KOPT-K1 (cell line): ENCODE measurements at regions not wholly inside any gene's neighbourhood (a gene's known extent, or its start where the extent isn't known, plus 50 kb on each side); places are given as distances from the start of the nearest gene placed in this dataset.
"Not testable (repeated sequence)": the region's sequence is repeated elsewhere in the genome, so short reads cannot be mapped to it uniquely, and the experiment has no call there.

Experiments used
- H3K27ac ChIP-seq: fragments of 200-600 bp; sonication (generic); 2 replicates; pipeline ENCODE4 v1.5.1; 2016; ENCODE audit warnings: antibody characterized with exemption, mild to moderate bottlenecking, low read depth, low read length; ENCODE audit not compliant: poor library complexity, severe bottlenecking
- H3K36me3 ChIP-seq: fragments of 200-600 bp; sonication (generic); 2 replicates; pipeline ENCODE4 v1.5.1; 2017; ENCODE audit warnings: antibody characterized with exemption, mild to moderate bottlenecking, low read length, moderate library complexity; ENCODE audit not compliant: insufficient read depth
- H3K9me3 ChIP-seq: fragments of 200-600 bp; sonication (generic); 2 replicates; pipeline ENCODE4 v1.5.1; 2017; ENCODE audit warnings: antibody characterized with exemption, low read length, mild to moderate bottlenecking; ENCODE audit not compliant: insufficient read depth, poor library complexity, severe bottlenecking

- H3K36me3 ChIP-seq: no peaks in the 10 kb centered on the region
- H3K27ac ChIP-seq: no peak overlapping the region
- no peaks in the 10 kb centered on the region for H3K9me3 ChIP-seq
Observed at GRCh38 chr3:78052746-78053145, 1012.8 kb downstream of the ROBO2 start.

- H3K36me3 ChIP-seq: no peaks in the 10 kb centered on the region
- H3K9me3 ChIP-seq: no peaks in the 10 kb centered on the region
- H3K27ac ChIP-seq: no peak overlapping the region
Observed at GRCh38 chr3:78066287-78066686, 1026.4 kb downstream of the ROBO2 start.

GRCh38 chr3:78070188-78070587, 1030.3 kb downstream of the ROBO2 start:
- Histone ChIP-seq H3K9me3 (no peaks in the 10 kb centered on the region), H3K36me3 (no peaks in the 10 kb centered on the region), H3K27ac (no peak overlapping the region)

- Histone ChIP-seq H3K36me3 (no peaks in the 10 kb centered on the region), H3K27ac (no peak overlapping the region), H3K9me3 (no peaks in the 10 kb centered on the region)
Observed at GRCh38 chr3:78076379-78076778, 1036.5 kb downstream of the ROBO2 start.

- Histone ChIP-seq H3K27ac (no peak overlapping the region), H3K36me3 (no peaks in the 10 kb centered on the region), H3K9me3 (no peaks in the 10 kb centered on the region)
Observed at GRCh38 chr3:78077178-78077577, 1037.3 kb downstream of the ROBO2 start.

- Histone ChIP-seq H3K9me3 (no peaks in the 10 kb centered on the region), H3K27ac (no peak overlapping the region), H3K36me3 (no peaks in the 10 kb centered on the region)
Observed at GRCh38 chr3:78077842-78078241, 1037.9 kb downstream of the ROBO2 start.

GRCh38 chr3:78079514-78079913, 1039.6 kb downstream of the ROBO2 start:
- no peak overlapping the region for H3K27ac ChIP-seq
- H3K36me3 ChIP-seq: no peaks in the 10 kb centered on the region
- no peaks in the 10 kb centered on the region for H3K9me3 ChIP-seq

- H3K27ac ChIP-seq: no peak overlapping the region
- no peaks in the 10 kb centered on the region for H3K9me3 ChIP-seq
- no peaks in the 10 kb centered on the region for H3K36me3 ChIP-seq
Observed at GRCh38 chr3:78086150-78086549, 1046.3 kb downstream of the ROBO2 start.

GRCh38 chr3:78087134-78087533, 1047.2 kb downstream of the ROBO2 start:
- no peak overlapping the region for H3K27ac ChIP-seq
- H3K9me3 ChIP-seq: no peaks in the 10 kb centered on the region
- no peaks in the 10 kb centered on the region for H3K36me3 ChIP-seq

- no peak overlapping the region for H3K27ac ChIP-seq
- H3K9me3 ChIP-seq: no peaks in the 10 kb centered on the region
- H3K36me3 ChIP-seq: no peaks in the 10 kb centered on the region
Observed at GRCh38 chr3:78088006-78088405, 1048.1 kb downstream of the ROBO2 start.

- Histone ChIP-seq H3K9me3 (no peaks in the 10 kb centered on the region), H3K36me3 (no peaks in the 10 kb centered on the region), H3K27ac (no peak overlapping the region)
Observed at GRCh38 chr3:78090382-78090781, 1050.5 kb downstream of the ROBO2 start.

GRCh38 chr3:78091478-78092119, 1051.7 kb downstream of the ROBO2 start:
- Histone ChIP-seq H3K27ac (no peak overlapping the region), H3K9me3 (no peaks in the 10 kb centered on the region), H3K36me3 (no peaks in the 10 kb centered on the region)

- not testable (repeated sequence) for H3K9me3 ChIP-seq, H3K36me3 ChIP-seq, H3K27ac ChIP-seq
Observed at GRCh38 chr3:78092574-78092973, 1052.7 kb downstream of the ROBO2 start.

- Histone ChIP-seq H3K27ac (no peak overlapping the region), H3K36me3 (no peaks in the 10 kb centered on the region), H3K9me3 (no peaks in the 10 kb centered on the region)
Observed at GRCh38 chr3:78096488-78097255, 1056.8 kb downstream of the ROBO2 start.

GRCh38 chr3:78098367-78098766, 1058.5 kb downstream of the ROBO2 start:
- Histone ChIP-seq H3K27ac (no peak overlapping the region), H3K9me3 (no peaks in the 10 kb centered on the region), H3K36me3 (no peaks in the 10 kb centered on the region)

GRCh38 chr3:78101384-78101783, 1061.5 kb downstream of the ROBO2 start:
- Histone ChIP-seq H3K36me3 (no peaks in the 10 kb centered on the region), H3K27ac (no peak overlapping the region), H3K9me3 (no peaks in the 10 kb centered on the region)
